OCI-LY7 (cell line): ENCODE measurements at regions not wholly inside any gene's neighbourhood (a gene's known extent, or its start where the extent isn't known, plus 50 kb on each side); places are given as distances from the start of the nearest gene placed in this dataset.

Source experiments
- BruUV-seq: library from RNA; stranded (reverse); fragments of 400-500 nt; replicated peaks from 2 replicates; lab custom pipeline; 2021; lab: Mats Ljungman, UMichigan
- CTCF ChIA-PET: fragments of 300-600 bp; sonication (Branson Sonifier 250); formaldehyde crosslinking; loops from one replicate; lab custom pipeline; 2022; ENCODE audit warnings: antibody characterized with exemption; ENCODE audit not compliant: unreplicated experiment; lab: Charles Lee
- POLR2A ChIA-PET: fragments of 300-600 bp; sonication (Branson Sonifier 250); formaldehyde crosslinking; loops from one replicate; lab custom pipeline; 2022; ENCODE audit warnings: antibody characterized with exemption; lab: Charles Lee
- DNase-seq: peaks from one replicate; pipeline ENCODE4 v3.0.0-alpha.2; 2015; ENCODE audit warnings: low spot score
- H2AFZ ChIP-seq: fragments of 200-600 bp; sonication (generic), shearing (Covaris generic); 2 replicates; pipeline ENCODE4 v1.6.1; 2014; ENCODE audit warnings: mild to moderate bottlenecking, antibody characterized with exemption, low read length, moderate library complexity
- H3K27ac ChIP-seq: fragments of 200-600 bp; sonication (generic); 2 replicates; pipeline ENCODE4 v1.5.1; 2014; ENCODE audit warnings: mixed run types, low read depth, mild to moderate bottlenecking, moderate library complexity, low read length, inconsistent platforms; ENCODE audit not compliant: poor library complexity, severe bottlenecking
- H3K36me3 ChIP-seq: fragments of 200-600 bp; sonication (generic); 2 replicates; pipeline ENCODE4 v1.6.1; 2014; ENCODE audit warnings: mild to moderate bottlenecking, antibody characterized with exemption, low read length, moderate library complexity, mixed read lengths; ENCODE audit not compliant: insufficient read depth
- H3K4me1 ChIP-seq: fragments of 200-600 bp; sonication (generic); 2 replicates; pipeline ENCODE4 v1.5.1; 2014; ENCODE audit warnings: mild to moderate bottlenecking, low read length; ENCODE audit not compliant: insufficient read depth, poor library complexity, severe bottlenecking
- H3K4me2 ChIP-seq: fragments of 200-600 bp; sonication (generic); 2 replicates; pipeline ENCODE4 v1.6.1; 2014; ENCODE audit warnings: mild to moderate bottlenecking, low read length
- H3K4me3 ChIP-seq: fragments of 200-600 bp; sonication (generic); 2 replicates; pipeline ENCODE4 v1.5.1; 2014; ENCODE audit warnings: mild to moderate bottlenecking, low read depth, low read length; ENCODE audit not compliant: poor library complexity, severe bottlenecking
- H3K79me2 ChIP-seq: fragments of 200-600 bp; sonication (generic); 2 replicates; pipeline ENCODE4 v1.6.1; 2016; ENCODE audit warnings: low read depth, mild to moderate bottlenecking, low read length, moderate library complexity, mixed read lengths; ENCODE audit not compliant: insufficient read depth
- H3K9me2 ChIP-seq: fragments of 200-600 bp; sonication (generic); 2 replicates; pipeline ENCODE4 v1.6.1; 2016; ENCODE audit warnings: mild to moderate bottlenecking, low read length, mixed read lengths; ENCODE audit not compliant: insufficient read depth
- H3K9me3 ChIP-seq: fragments of 200-600 bp; sonication (generic); 2 replicates; pipeline ENCODE4 v1.6.1; 2014; ENCODE audit warnings: mild to moderate bottlenecking, mixed run types, low read length, mixed read lengths
- H4K20me1 ChIP-seq: fragments of 200-600 bp; sonication (generic); 2 replicates; pipeline ENCODE4 v1.6.1; 2014; ENCODE audit warnings: mild to moderate bottlenecking, antibody characterized with exemption, low read length, moderate library complexity, mixed read lengths; ENCODE audit not compliant: insufficient read depth
- EZH2phosphoT487 ChIP-seq: fragments of 200-600 bp; sonication (generic); IDR thresholded peaks from 2 replicates; pipeline ENCODE4 v1.6.1; 2018; ENCODE audit warnings: low read depth, borderline replicate concordance, mild to moderate bottlenecking, mixed run types, antibody characterized with exemption, low read length, moderate library complexity, mixed read lengths
- intact Hi-C: fragments of 100-400 bp; cut with micrococcal nuclease; formaldehyde crosslinking; loops from one replicate; pipeline ENCODE4 v1.10.0; 2022; ENCODE audit not compliant: unreplicated experiment
- TF ChIP-seq, protein P1 (sequence below): fragments of 200-600 bp; sonication (generic); conservative IDR thresholded peaks from 2 replicates; pipeline ENCODE4 v1.5.1; 2014; ENCODE audit warnings: mild to moderate bottlenecking, antibody characterized with exemption, low read length, moderate library complexity, mixed read lengths

DNA sequence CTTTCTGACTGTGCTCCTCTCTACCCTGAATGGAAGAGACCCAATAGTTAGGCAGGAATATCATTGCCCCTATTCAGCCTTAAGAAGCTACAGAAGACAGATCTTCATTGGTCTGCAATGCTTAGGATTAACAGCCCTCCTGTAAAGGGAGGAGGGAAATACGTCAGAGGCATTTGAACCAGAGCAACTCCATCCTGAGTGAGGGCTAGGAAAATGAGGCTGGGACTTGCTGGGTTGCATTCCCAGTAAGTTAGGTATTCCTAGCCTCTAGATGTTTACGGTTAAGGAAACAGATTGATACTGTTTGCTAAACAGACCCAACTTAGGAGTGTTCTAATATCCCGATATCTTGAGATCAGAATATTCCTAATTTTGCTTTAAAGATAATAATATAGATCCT, 63.5 kb downstream of the PCDH18 start:
- intact Hi-C loops = no loop called here
- no peak overlapping the region for H2AFZ ChIP-seq
- H3K9me3 ChIP-seq = no peaks in the 10 kb centered on the region
- no peaks in the 10 kb centered on the region for H3K79me2 ChIP-seq
- ChIA-PET CTCF (no interaction called here), POLR2A (no interaction called here)
- H3K36me3 ChIP-seq = no peaks in the 10 kb centered on the region
- TF ChIP-seq, protein P1, sequence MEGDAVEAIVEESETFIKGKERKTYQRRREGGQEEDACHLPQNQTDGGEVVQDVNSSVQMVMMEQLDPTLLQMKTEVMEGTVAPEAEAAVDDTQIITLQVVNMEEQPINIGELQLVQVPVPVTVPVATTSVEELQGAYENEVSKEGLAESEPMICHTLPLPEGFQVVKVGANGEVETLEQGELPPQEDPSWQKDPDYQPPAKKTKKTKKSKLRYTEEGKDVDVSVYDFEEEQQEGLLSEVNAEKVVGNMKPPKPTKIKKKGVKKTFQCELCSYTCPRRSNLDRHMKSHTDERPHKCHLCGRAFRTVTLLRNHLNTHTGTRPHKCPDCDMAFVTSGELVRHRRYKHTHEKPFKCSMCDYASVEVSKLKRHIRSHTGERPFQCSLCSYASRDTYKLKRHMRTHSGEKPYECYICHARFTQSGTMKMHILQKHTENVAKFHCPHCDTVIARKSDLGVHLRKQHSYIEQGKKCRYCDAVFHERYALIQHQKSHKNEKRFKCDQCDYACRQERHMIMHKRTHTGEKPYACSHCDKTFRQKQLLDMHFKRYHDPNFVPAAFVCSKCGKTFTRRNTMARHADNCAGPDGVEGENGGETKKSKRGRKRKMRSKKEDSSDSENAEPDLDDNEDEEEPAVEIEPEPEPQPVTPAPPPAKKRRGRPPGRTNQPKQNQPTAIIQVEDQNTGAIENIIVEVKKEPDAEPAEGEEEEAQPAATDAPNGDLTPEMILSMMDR = no peak
- TF ChIP-seq EZH2phosphoT487 = no peak
- no peaks in the 10 kb centered on the region for H3K9me2 ChIP-seq
- BruUV-seq = no TSS peak
- no peak for DNase-seq
- no peak overlapping the region for H3K4me2 ChIP-seq
- no peak overlapping the region for H3K4me3 ChIP-seq
- H4K20me1 ChIP-seq = no peaks in the 10 kb centered on the region
- H3K27ac ChIP-seq = no peak overlapping the region
- no peaks in the 10 kb centered on the region for H3K4me1 ChIP-seq

DNA sequence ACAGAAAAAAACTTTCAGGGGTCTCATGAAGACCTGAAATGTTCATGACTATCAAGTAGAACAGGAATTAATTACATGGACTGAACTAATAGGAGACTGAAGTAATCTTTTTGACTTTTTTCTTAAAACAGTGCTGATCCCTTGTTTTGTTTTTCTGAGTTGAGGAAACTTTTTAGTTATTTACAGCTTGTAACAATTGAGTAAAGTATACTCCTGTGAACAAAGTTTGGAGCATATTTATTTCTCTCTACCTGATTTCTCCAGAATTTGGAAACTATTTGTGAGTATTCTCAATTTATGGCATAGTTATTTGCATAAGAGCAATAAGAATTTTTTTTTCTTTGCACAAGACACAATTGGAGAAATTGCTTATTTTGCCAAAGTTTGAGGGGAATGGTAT, 64.8 kb downstream of the PCDH18 start:
- POLR2A ChIA-PET = interaction anchor here (1.0 kb wide), 1 partner anchor 13 kb away, joined by 3 read pairs; no protein-coding TSS in a partner anchor
- no peak overlapping the region for H2AFZ ChIP-seq
- no peaks in the 10 kb centered on the region for H3K4me1 ChIP-seq
- intact Hi-C loops = no loop called here
- no peak overlapping the region for H3K4me2 ChIP-seq
- CTCF ChIA-PET = no interaction called here
- TF ChIP-seq, protein P1 = no peak
- TF ChIP-seq EZH2phosphoT487 = no peak
- no peak overlapping the region for H3K27ac ChIP-seq
- no peaks in the 10 kb centered on the region for H3K9me2 ChIP-seq
- H3K9me3 ChIP-seq = no peaks in the 10 kb centered on the region
- no peak overlapping the region for H3K4me3 ChIP-seq
- H3K36me3 ChIP-seq = no peaks in the 10 kb centered on the region
- no peak for DNase-seq
- no TSS peak for BruUV-seq
- H3K79me2 ChIP-seq = no peaks in the 10 kb centered on the region
- no peaks in the 10 kb centered on the region for H4K20me1 ChIP-seq

DNA sequence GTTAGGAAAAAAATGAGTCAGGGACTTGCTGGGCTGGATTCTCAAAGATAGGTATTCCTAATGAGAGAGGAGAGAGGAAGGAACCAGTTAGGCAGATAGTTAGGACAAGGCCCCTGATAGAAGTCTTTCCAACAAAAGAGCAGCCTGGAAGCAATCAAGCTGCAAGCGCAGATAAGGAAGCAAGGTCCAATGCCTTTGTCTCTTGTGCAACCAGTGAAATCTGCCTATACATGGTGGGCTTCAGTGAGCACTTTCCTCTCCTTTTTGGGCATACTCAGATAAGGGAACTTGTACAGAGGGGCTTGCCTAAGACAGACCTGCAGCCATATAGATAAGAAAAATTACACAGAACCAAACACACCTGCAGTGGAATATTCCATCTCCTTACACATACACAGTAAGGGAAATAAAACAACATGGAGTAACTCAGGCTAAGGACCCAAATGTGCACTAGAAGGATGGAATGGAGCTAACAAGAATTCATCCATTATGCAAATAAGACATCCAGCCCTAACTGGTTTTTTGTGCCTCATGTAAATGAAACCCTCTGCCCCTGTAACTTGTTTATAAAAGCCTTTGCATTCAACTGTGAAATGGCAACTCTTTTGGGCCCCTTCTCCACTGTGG, 68.8 kb downstream of the PCDH18 start:
- no peaks in the 10 kb centered on the region for H3K79me2 ChIP-seq
- no peak overlapping the region for H2AFZ ChIP-seq
- POLR2A ChIA-PET = interaction anchor here (0.6 kb wide), 1 partner anchor 1484 kb away, joined by 3 read pairs; no protein-coding TSS in a partner anchor
- intact Hi-C loops = no loop called here
- no peaks in the 10 kb centered on the region for H3K4me1 ChIP-seq
- no peak overlapping the region for H3K4me3 ChIP-seq
- no peaks in the 10 kb centered on the region; the same call in 1 of the 2 replicates for H3K9me2 ChIP-seq
- CTCF ChIA-PET = no interaction called here
- no peaks in the 10 kb centered on the region for H4K20me1 ChIP-seq
- no peaks in the 10 kb centered on the region for H3K9me3 ChIP-seq
- no peak overlapping the region for H3K4me2 ChIP-seq
- H3K27ac ChIP-seq = no peak overlapping the region
- TF ChIP-seq, protein P1 = no peak
- TF ChIP-seq EZH2phosphoT487 = no peak
- H3K36me3 ChIP-seq = no peaks in the 10 kb centered on the region
- no peak for DNase-seq
- no TSS peak for BruUV-seq
